VCaP (cell line): ENCODE measurements at regions not wholly inside any gene's neighbourhood (a gene's known extent, or its start where the extent isn't known, plus 50 kb on each side); places are given as distances from the start of the nearest gene placed in this dataset.

ENCODE experiments used
- H3K27ac ChIP-seq: fragments of 450-650 bp; 2 replicates; pipeline ENCODE4 v1.5.1; 2017
- TF ChIP-seq, protein P1 (sequence below): fragments of 450-650 bp; conservative IDR thresholded peaks from 2 replicates; pipeline ENCODE4 v1.5.1; 2017; ENCODE audit warnings: mild to moderate bottlenecking, moderate library complexity

DNA sequence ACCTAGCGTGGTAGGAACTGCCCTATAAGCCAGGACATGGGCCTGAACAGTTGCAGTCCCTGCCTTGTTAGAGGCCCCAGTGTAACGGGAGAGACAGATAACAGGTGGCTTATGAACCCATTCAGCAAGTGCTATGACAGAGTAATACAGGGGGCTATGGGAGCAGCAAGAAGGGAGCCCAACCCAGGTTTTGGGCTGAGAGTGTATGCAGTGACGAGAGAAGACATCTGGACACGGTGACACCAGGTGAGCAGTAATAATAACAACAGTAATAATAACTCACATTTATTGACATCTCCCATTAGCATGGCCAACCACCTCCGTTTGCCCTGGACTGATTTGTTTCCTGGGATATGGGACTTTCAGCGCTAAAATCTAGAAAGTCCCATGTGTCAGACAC lies 100.8 kb downstream of the IRX5 start:
- TF ChIP-seq, protein P1, sequence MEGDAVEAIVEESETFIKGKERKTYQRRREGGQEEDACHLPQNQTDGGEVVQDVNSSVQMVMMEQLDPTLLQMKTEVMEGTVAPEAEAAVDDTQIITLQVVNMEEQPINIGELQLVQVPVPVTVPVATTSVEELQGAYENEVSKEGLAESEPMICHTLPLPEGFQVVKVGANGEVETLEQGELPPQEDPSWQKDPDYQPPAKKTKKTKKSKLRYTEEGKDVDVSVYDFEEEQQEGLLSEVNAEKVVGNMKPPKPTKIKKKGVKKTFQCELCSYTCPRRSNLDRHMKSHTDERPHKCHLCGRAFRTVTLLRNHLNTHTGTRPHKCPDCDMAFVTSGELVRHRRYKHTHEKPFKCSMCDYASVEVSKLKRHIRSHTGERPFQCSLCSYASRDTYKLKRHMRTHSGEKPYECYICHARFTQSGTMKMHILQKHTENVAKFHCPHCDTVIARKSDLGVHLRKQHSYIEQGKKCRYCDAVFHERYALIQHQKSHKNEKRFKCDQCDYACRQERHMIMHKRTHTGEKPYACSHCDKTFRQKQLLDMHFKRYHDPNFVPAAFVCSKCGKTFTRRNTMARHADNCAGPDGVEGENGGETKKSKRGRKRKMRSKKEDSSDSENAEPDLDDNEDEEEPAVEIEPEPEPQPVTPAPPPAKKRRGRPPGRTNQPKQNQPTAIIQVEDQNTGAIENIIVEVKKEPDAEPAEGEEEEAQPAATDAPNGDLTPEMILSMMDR: no peak
- no peak overlapping the region for H3K27ac ChIP-seq

GRCh38 chr16:55033225-55034156 lies 102.8 kb downstream of the IRX5 start:
- TF ChIP-seq, protein P1: no peak
- H3K27ac ChIP-seq: no peak overlapping the region

DNA sequence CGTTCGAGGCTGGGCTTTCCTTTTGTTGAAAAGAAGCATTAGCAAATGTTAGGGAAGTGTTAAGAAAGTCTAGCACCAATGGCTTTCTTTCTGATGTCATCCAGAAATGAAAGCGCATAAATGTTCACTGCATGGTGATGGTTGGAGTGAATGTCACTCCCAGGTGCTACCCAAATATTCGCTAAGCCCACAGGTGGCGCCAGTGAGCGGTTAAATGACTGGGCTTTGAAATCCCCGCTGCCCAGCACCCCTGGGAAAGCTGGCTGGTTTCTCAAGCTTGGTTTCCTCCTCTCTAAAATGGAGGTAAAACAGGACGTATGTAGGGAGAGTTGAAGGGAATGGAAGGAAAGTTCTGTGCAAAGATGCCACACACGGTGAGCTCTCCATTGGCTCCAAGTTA lies 104.4 kb downstream of the IRX5 start:
- no peak overlapping the region for H3K27ac ChIP-seq
- TF ChIP-seq, protein P1: peak; percentile 52

GRCh38 chr16:55035956-55036355 lies 105.3 kb downstream of the IRX5 start:
- TF ChIP-seq, protein P1: no peak
- H3K27ac ChIP-seq: no peak overlapping the region

GRCh38 chr16:55036371-55036821 lies 105.7 kb downstream of the IRX5 start:
- TF ChIP-seq, protein P1: no peak
- no peak overlapping the region for H3K27ac ChIP-seq

GRCh38 chr16:55037046-55037445 lies 106.4 kb downstream of the IRX5 start:
- no peak overlapping the region for H3K27ac ChIP-seq
- TF ChIP-seq, protein P1: no peak

DNA sequence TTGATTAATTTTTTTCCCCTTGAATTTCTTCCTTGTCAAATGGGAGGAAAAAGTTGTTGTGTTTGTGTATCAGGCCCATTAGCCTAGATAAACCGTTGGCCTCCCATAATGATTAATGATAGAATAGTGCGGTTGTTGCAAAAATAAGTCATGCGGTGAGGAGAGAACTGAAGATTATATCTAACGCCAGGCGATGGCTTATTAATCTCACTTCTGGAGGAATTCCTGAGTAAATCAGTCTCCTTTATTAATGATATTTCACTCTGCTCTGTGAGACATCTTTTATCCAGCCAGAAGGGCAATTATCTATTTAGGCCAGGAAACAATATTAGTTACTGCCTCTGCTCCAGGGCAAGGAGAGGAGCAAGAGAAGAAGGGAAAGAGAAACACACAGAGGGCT lies 107.3 kb downstream of the IRX5 start:
- TF ChIP-seq, protein P1: no peak

More for the DNA sequence above, 107.3 kb downstream of the IRX5 start:
- no peak overlapping the region for H3K27ac ChIP-seq
